H9 (cell line): ENCODE measurements at regions not wholly inside any gene's neighbourhood (a gene's known extent, or its start where the extent isn't known, plus 50 kb on each side); places are given as distances from the start of the nearest gene placed in this dataset.

ENCODE experiments used
- DNase-seq: peaks from one replicate; pipeline ENCODE4 v3.0.0-alpha.2; 2017
- H2AFZ ChIP-seq: one replicate; pipeline ENCODE4 v1.6.1; 2013; ENCODE audit warnings: mild to moderate bottlenecking, low read length, control low read depth, moderate library complexity
- H2AK5ac ChIP-seq: 2 replicates; pipeline ENCODE4 v1.6.1; 2013; ENCODE audit warnings: low read length, control low read depth, mixed read lengths; ENCODE audit not compliant: insufficient read length
- H2BK120ac ChIP-seq: one replicate; pipeline ENCODE4 v1.6.1; 2013; ENCODE audit warnings: low read depth, mild to moderate bottlenecking, low read length, control low read depth, inconsistent platforms; ENCODE audit not compliant: poor library complexity, severe bottlenecking
- H2BK12ac ChIP-seq: 2 replicates; pipeline ENCODE4 v1.6.1; 2013; ENCODE audit warnings: low read length, control low read depth, mixed read lengths, low read depth; ENCODE audit not compliant: insufficient read length
- H2BK15ac ChIP-seq: 2 replicates; pipeline ENCODE4 v1.6.1; 2013; ENCODE audit warnings: low read depth, low read length, control low read depth
- H2BK20ac ChIP-seq: one replicate; pipeline ENCODE4 v1.6.1; 2013; ENCODE audit warnings: low read depth, mild to moderate bottlenecking, low read length, control low read depth, inconsistent platforms; ENCODE audit not compliant: poor library complexity, severe bottlenecking
- H2BK5ac ChIP-seq: 2 replicates; pipeline ENCODE4 v1.6.1; 2013; ENCODE audit warnings: low read length, control low read depth, mixed read lengths; ENCODE audit not compliant: insufficient read length
- H3K14ac ChIP-seq: 2 replicates; pipeline ENCODE4 v1.6.1; 2013; ENCODE audit warnings: low read length, control low read depth; ENCODE audit not compliant: insufficient read depth
- H3K18ac ChIP-seq: 2 replicates; pipeline ENCODE4 v1.6.1; 2013; ENCODE audit warnings: low read depth, mild to moderate bottlenecking, mixed read lengths, low read length, control low read depth; ENCODE audit not compliant: insufficient read length
- H3K23ac ChIP-seq: 2 replicates; pipeline ENCODE4 v1.6.1; 2013; ENCODE audit warnings: low read length, control low read depth, mixed read lengths, low read depth; ENCODE audit not compliant: insufficient read length
- H3K23me2 ChIP-seq: 2 replicates; pipeline ENCODE4 v1.6.1; 2013; ENCODE audit warnings: low read depth, mild to moderate bottlenecking, mixed read lengths, low read length, control low read depth; ENCODE audit not compliant: insufficient read length, poor library complexity, severe bottlenecking
- H3K27ac ChIP-seq: 2 replicates; pipeline ENCODE4 v1.5.1; 2013; ENCODE audit warnings: low read length, control low read depth, mixed read lengths, low read depth; ENCODE audit not compliant: insufficient read length
- H3K27me3 ChIP-seq: 2 replicates; pipeline ENCODE4 v1.6.1; 2013; ENCODE audit warnings: low read length, control low read depth, inconsistent platforms; ENCODE audit not compliant: insufficient read depth
- H3K4ac ChIP-seq: 2 replicates; pipeline ENCODE4 v1.6.1; 2013; ENCODE audit warnings: low read depth, mild to moderate bottlenecking, control low read depth, inconsistent platforms, low read length, moderate library complexity
- H3K4me1 ChIP-seq: 2 replicates; pipeline ENCODE4 v1.6.1; 2013; ENCODE audit warnings: low read length, control low read depth, inconsistent platforms; ENCODE audit not compliant: insufficient read depth
- H3K4me2 ChIP-seq: 2 replicates; pipeline ENCODE4 v1.6.1; 2013; ENCODE audit warnings: low read length, control low read depth, mixed read lengths; ENCODE audit not compliant: insufficient read length, insufficient read depth
- H3K56ac ChIP-seq: 2 replicates; pipeline ENCODE4 v1.6.1; 2013; ENCODE audit warnings: low read depth, mild to moderate bottlenecking, mixed read lengths, low read length, control low read depth; ENCODE audit not compliant: insufficient read length
- H3K79me1 ChIP-seq: 2 replicates; pipeline ENCODE4 v1.6.1; 2013; ENCODE audit warnings: low read depth, mild to moderate bottlenecking, moderate library complexity, low read length, control low read depth, inconsistent platforms; ENCODE audit not compliant: insufficient read depth, poor library complexity, severe bottlenecking
- H3K79me2 ChIP-seq: 2 replicates; pipeline ENCODE4 v1.6.1; 2013; ENCODE audit warnings: low read length, control low read depth, inconsistent platforms; ENCODE audit not compliant: insufficient read depth
- H3K9ac ChIP-seq: 2 replicates; pipeline ENCODE4 v1.6.1; 2013; ENCODE audit warnings: low read length, control low read depth, mixed read lengths; ENCODE audit not compliant: insufficient read length; ENCODE audit errors: extremely low read depth
- H3K9me3 ChIP-seq: one replicate; pipeline ENCODE4 v1.6.1; 2013; ENCODE audit warnings: low read depth, low read length, inconsistent platforms; ENCODE audit not compliant: control insufficient read depth
- H3T11ph ChIP-seq: one replicate; pipeline ENCODE4 v1.6.1; 2013; ENCODE audit warnings: mild to moderate bottlenecking, low read length, control low read depth, inconsistent platforms
- H4K20me1 ChIP-seq: one replicate; pipeline ENCODE4 v1.6.1; 2013; ENCODE audit not compliant: control insufficient read depth, insufficient read length, insufficient read depth
- H4K5ac ChIP-seq: 2 replicates; pipeline ENCODE4 v1.6.1; 2013; ENCODE audit warnings: low read depth, mild to moderate bottlenecking, mixed read lengths, low read length, control low read depth; ENCODE audit not compliant: insufficient read length
- H4K8ac ChIP-seq: replicated peaks from 2 replicates; pipeline ENCODE4 v1.6.1; 2013; ENCODE audit warnings: low read length, control low read depth, mixed read lengths, low read depth; ENCODE audit not compliant: insufficient read length
- H4K91ac ChIP-seq: 2 replicates; pipeline ENCODE4 v1.6.1; 2013; ENCODE audit warnings: low read depth, mild to moderate bottlenecking, moderate library complexity, mixed read lengths, low read length, control low read depth; ENCODE audit not compliant: insufficient read length
- H3K27ac Mint-ChIP-seq, 3 experiments: 2 replicates in 2 of 3; 3 replicates in 1 of 3; pipeline ENCODE4 v1.8.0; 2020 to 2021; ENCODE audit warnings: mixed read lengths in 3 of 3, mild to moderate bottlenecking in 1 of 3, moderate library complexity in 1 of 3
- H3K27me3 Mint-ChIP-seq: 2 replicates; pipeline ENCODE4 v1.8.0; 2021; ENCODE audit warnings: low read depth, mild to moderate bottlenecking, moderate library complexity, mixed read lengths
- H3K36me3 Mint-ChIP-seq, 3 experiments: 2 replicates in 2 of 3; 3 replicates in 1 of 3; pipeline ENCODE4 v1.8.0; 2020 to 2021; ENCODE audit warnings: low read depth in 3 of 3, mixed read lengths in 3 of 3; ENCODE audit not compliant: insufficient read depth in 1 of 3
- H3K4me1 Mint-ChIP-seq, 2 experiments: 2 replicates each; pipeline ENCODE4 v1.8.0; 2020; ENCODE audit warnings: mixed read lengths in 2 of 2
- H3K4me3 Mint-ChIP-seq, 2 experiments: 2 replicates in 1 of 2; 3 replicates in 1 of 2; pipeline ENCODE4 v1.8.0; 2020 to 2021; ENCODE audit warnings: mild to moderate bottlenecking in 2 of 2, mixed read lengths in 2 of 2, moderate library complexity in 1 of 2
- H3K9me3 Mint-ChIP-seq, 2 experiments: 2 replicates in 1 of 2; 3 replicates in 1 of 2; pipeline ENCODE4 v1.8.0; 2020; ENCODE audit warnings: mild to moderate bottlenecking in 2 of 2, mixed read lengths in 2 of 2, moderate library complexity in 1 of 2
- WGBS: extraction: QIAGEN DNeasy Blood & Tissue Kit; methylation state at CpG from one replicate; pipeline ENCODE4 v1.1.7; 2013; ENCODE audit warnings: missing lambda C conversion rate, low lambda C conversion rate, mixed read lengths; ENCODE audit not compliant: insufficient read length; ENCODE audit errors: extremely low coverage; 5-methylcytosine and 5-hydroxymethylcytosine counted together
- TF ChIP-seq, protein P1 (sequence below): fragments of 200-600 bp; sonication (generic); conservative IDR thresholded peaks from 3 replicates; pipeline ENCODE4 v1.8.0; 2021; ENCODE audit warnings: antibody characterized with exemption, mild to moderate bottlenecking

DNA sequence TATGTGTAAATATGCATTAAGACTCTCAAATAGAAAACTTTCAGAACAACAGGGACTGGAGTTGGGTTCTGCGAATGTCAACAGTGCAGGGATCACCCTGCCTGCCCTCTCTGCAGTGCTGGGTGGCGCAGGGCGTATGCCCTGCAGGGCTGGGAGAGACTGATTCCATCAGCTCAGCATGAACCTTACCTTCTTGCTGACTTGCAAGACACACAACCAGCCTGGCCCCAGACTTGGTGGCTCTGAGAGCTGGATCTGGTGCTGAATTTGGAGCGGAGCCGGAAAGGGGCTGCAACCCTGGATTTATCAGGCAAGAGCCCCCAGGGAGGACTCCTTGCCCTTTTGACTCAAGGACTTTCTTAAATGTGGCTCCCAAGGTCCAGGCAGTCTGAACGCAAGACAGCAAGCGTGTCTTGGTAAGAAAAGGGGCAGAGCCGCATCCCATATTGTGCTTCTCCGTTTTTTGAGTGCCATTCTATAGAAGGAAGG lies 376.0 kb upstream of the IRX2 start:
- peaks cover 4% of the 10 kb centered on the region for H3K4me1 ChIP-seq
- H3K36me3 Mint-ChIP-seq: peaks cover 0 to 4% (median 0%) of the 10 kb centered on the region in 3 experiments; a peak in 2 of 7 replicates
- H3K27me3 ChIP-seq: peaks cover 4% of the 10 kb centered on the region; the same call in 1 of the 2 replicates
- H3K4ac ChIP-seq: no peak overlapping the region
- no peak overlapping the region for H2BK5ac ChIP-seq
- peaks cover 6% of the 10 kb centered on the region for H3K27me3 Mint-ChIP-seq
- H3K79me1 ChIP-seq: no peaks in the 10 kb centered on the region
- no CpG with 5 or more reads among the region's 9 CpGs for WGBS
- H2BK20ac ChIP-seq: no peak overlapping the region
- no peaks in the 10 kb centered on the region for H4K20me1 ChIP-seq
- H3K56ac ChIP-seq: no peak overlapping the region
- H3K27ac ChIP-seq: no peak overlapping the region
- no peak overlapping the region for H3T11ph ChIP-seq
- H2AFZ ChIP-seq: no peak overlapping the region
- DNase-seq: no peak
- H3K23me2 ChIP-seq: peaks cover 4% of the 10 kb centered on the region
- no peak overlapping the region for H2BK120ac ChIP-seq
- no peak overlapping the region for H2BK12ac ChIP-seq
- H3K14ac ChIP-seq: no peak overlapping the region
- H2AK5ac ChIP-seq: no peak overlapping the region
- no peak overlapping the region for H2BK15ac ChIP-seq
- no peaks in the 10 kb centered on the region for H3K79me2 ChIP-seq
- no peak overlapping the region for H4K91ac ChIP-seq
- no peak overlapping the region for H4K8ac ChIP-seq
- no peak overlapping the region for H3K9ac ChIP-seq
- no peaks in the 10 kb centered on the region for H3K9me3 ChIP-seq
- no peak overlapping the region for H3K4me3 Mint-ChIP-seq
- H3K9me3 Mint-ChIP-seq: peaks cover 2 to 4% of the 10 kb centered on the region in 2 experiments; a peak in 2 of 5 replicates
- peaks cover 46 to 47% of the 10 kb centered on the region in 2 experiments for H3K4me1 Mint-ChIP-seq
- TF ChIP-seq, protein P1, sequence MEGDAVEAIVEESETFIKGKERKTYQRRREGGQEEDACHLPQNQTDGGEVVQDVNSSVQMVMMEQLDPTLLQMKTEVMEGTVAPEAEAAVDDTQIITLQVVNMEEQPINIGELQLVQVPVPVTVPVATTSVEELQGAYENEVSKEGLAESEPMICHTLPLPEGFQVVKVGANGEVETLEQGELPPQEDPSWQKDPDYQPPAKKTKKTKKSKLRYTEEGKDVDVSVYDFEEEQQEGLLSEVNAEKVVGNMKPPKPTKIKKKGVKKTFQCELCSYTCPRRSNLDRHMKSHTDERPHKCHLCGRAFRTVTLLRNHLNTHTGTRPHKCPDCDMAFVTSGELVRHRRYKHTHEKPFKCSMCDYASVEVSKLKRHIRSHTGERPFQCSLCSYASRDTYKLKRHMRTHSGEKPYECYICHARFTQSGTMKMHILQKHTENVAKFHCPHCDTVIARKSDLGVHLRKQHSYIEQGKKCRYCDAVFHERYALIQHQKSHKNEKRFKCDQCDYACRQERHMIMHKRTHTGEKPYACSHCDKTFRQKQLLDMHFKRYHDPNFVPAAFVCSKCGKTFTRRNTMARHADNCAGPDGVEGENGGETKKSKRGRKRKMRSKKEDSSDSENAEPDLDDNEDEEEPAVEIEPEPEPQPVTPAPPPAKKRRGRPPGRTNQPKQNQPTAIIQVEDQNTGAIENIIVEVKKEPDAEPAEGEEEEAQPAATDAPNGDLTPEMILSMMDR: no peak
- H3K4me2 ChIP-seq: no peak overlapping the region
- H3K18ac ChIP-seq: no peak overlapping the region
- no peak overlapping the region for H4K5ac ChIP-seq
- no peak overlapping the region for H3K23ac ChIP-seq
- peak overlapping the region in 1 of 3 experiments; percentile 54; a peak in 2 of 7 replicates for H3K27ac Mint-ChIP-seq
